Motor neuron (in vitro differentiated cells): ENCODE measurements at regions not wholly inside any gene's neighbourhood (a gene's known extent, or its start where the extent isn't known, plus 50 kb on each side); places are given as distances from the start of the nearest gene placed in this dataset.

Experiments used
- ATAC-seq, 8 experiments: fragments of 200-7000 bp; cut with Tn5 transposase; replicated peaks in 6 of 8; 2 replicates each; pipeline ENCODE4 v1.8.0; 2021; ENCODE audit warnings: mild to moderate bottlenecking in 8 of 8, moderate library complexity in 8 of 8
- H3K27ac ChIP-seq, 2 donors: fragments of 250-450 bp; sonication (Bioruptor Pico); 2 replicates each; pipeline ENCODE4 v1.9.0; 2021; ENCODE audit warnings: antibody characterized with exemption in 2 of 2, mild to moderate bottlenecking in 2 of 2, moderate library complexity in 1 of 2
- H3K4me1 ChIP-seq, 2 donors: fragments of 250-450 bp; sonication (Bioruptor Pico); replicated peaks in 1 of 2; 2 replicates each; pipeline ENCODE4 v1.6.1; 2021; ENCODE audit warnings: antibody characterized with exemption in 2 of 2, mild to moderate bottlenecking in 2 of 2, moderate library complexity in 1 of 2
- H3K4me3 ChIP-seq, 5 donors: fragments of 250-450 bp; sonication (Bioruptor Pico); 2 replicates each; pipeline ENCODE4 v1.9.0; 2021; ENCODE audit warnings: antibody characterized with exemption in 5 of 5, mild to moderate bottlenecking in 5 of 5, moderate library complexity in 4 of 5
- WGBS, 10 experiments: fragments of 450-650 bp; shearing (Covaris generic); methylation state at CpG; one replicate each; pipeline ENCODE4 v1.0.0; 2022; 5-methylcytosine and 5-hydroxymethylcytosine counted together
- in situ Hi-C, 9 experiments: fragments of 400-800 bp; cut with MboI; loops; one replicate each; pipeline ENCODE4 v1.15.0; 2021; ENCODE audit warnings: low sequenced_read_pairs in 9 of 9, low pct_unique_long_range_greater_than_20kb in 2 of 9; ENCODE audit not compliant: unreplicated experiment in 9 of 9

- peak in 7 of 8 experiments; percentile 26 to 87 (median 72) for ATAC-seq
- Histone ChIP-seq H3K4me1 (peaks cover 5% of the 10 kb centered on the region in 2 donors), H3K27ac (no peak overlapping the region), H3K4me3 (no peak overlapping the region)
- in situ Hi-C loops, result no loop called here
- 0 to 100% (median 87%) methylated on average over 1 of the region's 1 CpG; no CpG with 5 or more reads in 2 of the 10 experiments for WGBS, 10 experiments
Observed at GRCh38 chr18:29164020-29164706, 987.2 kb upstream of the CDH2 start.

- Histone ChIP-seq H3K4me1 (peaks cover 5% of the 10 kb centered on the region in 2 donors), H3K4me3 (no peak overlapping the region), H3K27ac (no peak overlapping the region)
- in situ Hi-C loops, result no loop called here
- peak in 3 of 8 experiments; percentile 27 to 41 (median 38) for ATAC-seq
Observed at GRCh38 chr18:29163596-29163995, 986.7 kb upstream of the CDH2 start.

- H3K4me1 ChIP-seq, result peaks cover 5% of the 10 kb centered on the region in 2 donors
Observed at GRCh38 chr18:29161429-29161828, 984.5 kb upstream of the CDH2 start.

DNA sequence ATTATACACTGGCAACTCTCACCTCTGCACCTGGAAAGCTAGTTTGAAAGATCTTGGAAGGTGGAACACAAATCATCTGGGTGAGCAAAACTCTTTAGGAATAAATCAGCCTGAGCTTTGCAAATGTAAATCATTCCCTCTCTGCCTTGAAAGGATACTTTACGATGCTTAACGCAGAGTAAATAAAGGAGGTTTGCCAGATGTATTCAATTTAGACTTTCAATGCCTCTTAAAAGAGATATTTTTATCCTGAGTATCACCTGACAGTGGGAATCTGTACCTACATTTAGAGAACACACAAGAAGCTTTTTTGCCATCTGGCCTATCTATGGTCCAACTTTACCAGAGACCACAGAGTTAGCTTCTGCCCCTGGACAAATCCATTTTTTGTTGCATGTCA lies 983.2 kb upstream of the CDH2 start:
- in situ Hi-C loops, result no loop called here
- WGBS, 10 experiments, result 0 to 21% (median 6%) methylated on average over 1 to 2 of the region's 2 CpGs; no CpG with 5 or more reads in 1 of the 10 experiments
- Histone ChIP-seq H3K27ac (no peak overlapping the region), H3K4me1 (peaks cover 5 to 8% of the 10 kb centered on the region in 2 donors), H3K4me3 (no peak overlapping the region)
- peak in 4 of 8 experiments; percentile 20 to 84 (median 34) for ATAC-seq

More at GRCh38 chr18:29161429-29161828, 984.5 kb upstream of the CDH2 start:
- Histone ChIP-seq H3K4me3 (no peak overlapping the region), H3K27ac (no peak overlapping the region)
- ATAC-seq, result no peak
- in situ Hi-C loops, result no loop called here

DNA sequence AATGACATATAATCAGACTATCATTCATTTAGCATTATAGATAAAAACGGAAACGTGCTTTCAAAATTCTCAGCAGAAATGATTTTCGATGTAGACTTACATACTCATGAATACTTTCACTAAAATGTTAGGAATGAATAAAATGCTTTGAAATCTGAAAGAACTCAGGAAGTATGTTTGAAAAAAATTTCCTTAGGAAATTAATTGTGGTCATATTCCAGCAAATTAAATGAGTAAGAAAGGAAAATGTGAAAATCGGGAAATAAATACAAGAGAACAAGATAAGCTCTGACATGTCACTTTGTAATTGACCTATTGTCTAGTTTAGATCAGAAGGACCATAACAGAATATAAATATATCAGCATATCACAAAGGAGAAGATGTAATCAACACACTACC lies 981.0 kb upstream of the CDH2 start:
- Histone ChIP-seq H3K4me1 (peaks cover 5 to 10% of the 10 kb centered on the region in 2 donors), H3K27ac (no peak overlapping the region), H3K4me3 (no peak overlapping the region)
- 83 to 100% (median 94%) methylated on average over 1 to 4 of the region's 4 CpGs for WGBS, 10 experiments
- in situ Hi-C loops, result no loop called here
- ATAC-seq, result no peak

- H3K4me1 ChIP-seq, result peaks cover 5 to 10% of the 10 kb centered on the region in 2 donors
- no peak for ATAC-seq
- H3K4me3 ChIP-seq, result no peak overlapping the region
- 78 to 100% (median 92%) methylated on average over 1 to 3 of the region's 3 CpGs; no CpG with 5 or more reads in 1 of the 10 experiments for WGBS, 10 experiments
- no peak overlapping the region for H3K27ac ChIP-seq
- in situ Hi-C loops, result no loop called here
Observed at GRCh38 chr18:29157057-29157780, 980.3 kb upstream of the CDH2 start.

DNA sequence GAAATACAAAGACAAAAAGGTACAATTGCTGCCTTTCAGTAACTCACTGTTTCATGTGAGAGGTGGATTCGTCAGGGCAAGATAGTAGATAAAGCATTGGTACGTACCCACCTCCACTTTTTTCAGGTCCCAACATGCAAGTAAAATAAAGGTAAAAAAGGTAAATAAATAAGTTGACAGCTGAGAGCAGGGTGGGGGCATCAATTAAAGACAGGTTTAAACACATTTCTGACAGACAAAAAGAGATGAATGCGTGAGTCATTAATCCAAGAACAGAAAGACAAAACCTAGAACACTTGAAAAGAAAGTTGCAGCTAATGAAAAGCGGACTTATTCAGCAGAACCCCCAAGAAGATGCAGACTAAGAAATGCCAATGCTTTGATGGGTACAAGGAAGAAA lies 979.6 kb upstream of the CDH2 start:
- 86 to 100% (median 91%) methylated on average over 1 to 4 of the region's 4 CpGs for WGBS, 10 experiments
- Histone ChIP-seq H3K27ac (no peak overlapping the region), H3K4me3 (no peak overlapping the region), H3K4me1 (peaks cover 5 to 10% of the 10 kb centered on the region in 2 donors)
- in situ Hi-C loops, result no loop called here
- ATAC-seq, result no peak

- Histone ChIP-seq H3K4me1 (peaks cover 0 to 5% of the 10 kb centered on the region in 2 donors), H3K4me3 (no peak overlapping the region), H3K27ac (no peak overlapping the region)
- in situ Hi-C loops, result no loop called here
- peak in 3 of 8 experiments; percentile 28 to 42 (median 32) for ATAC-seq
- 34 to 100% (median 71%) methylated on average over 2 to 9 of the region's 9 CpGs for WGBS, 10 experiments
Observed at GRCh38 chr18:29154758-29155725, 978.1 kb upstream of the CDH2 start.

GRCh38 chr18:29154196-29154757 lies 977.3 kb upstream of the CDH2 start:
- H3K27ac ChIP-seq, result no peak overlapping the region
- no peak for ATAC-seq
- no peak overlapping the region for H3K4me3 ChIP-seq
- H3K4me1 ChIP-seq, result peaks cover 0 to 5% of the 10 kb centered on the region in 2 donors
- in situ Hi-C loops, result no loop called here
- WGBS, 10 experiments, result 50 to 100% (median 100%) methylated on average over 1 of the region's 1 CpG; no CpG with 5 or more reads in 3 of the 10 experiments

DNA sequence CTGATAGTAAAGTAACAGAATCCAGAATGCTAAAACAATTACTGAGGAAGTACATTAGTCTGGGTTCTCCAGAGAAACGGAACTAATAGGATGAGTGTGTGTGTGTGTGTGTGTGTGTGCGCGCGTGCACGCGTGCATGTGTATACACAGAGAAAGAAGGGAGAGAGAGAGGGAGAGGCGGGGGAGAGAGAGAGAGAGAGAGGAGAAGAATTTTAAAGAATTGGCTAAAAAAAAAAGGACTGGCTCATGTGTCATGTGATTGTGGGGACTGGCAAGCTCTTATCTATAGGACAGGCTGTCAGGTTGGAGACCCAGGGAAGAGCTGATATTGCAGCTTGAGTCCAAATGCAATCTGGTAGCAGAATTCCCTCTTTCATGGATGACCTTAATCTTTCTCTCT lies 976.2 kb upstream of the CDH2 start:
- 23 to 89% (median 80%) methylated on average over 1 to 7 of the region's 7 CpGs; no CpG with 5 or more reads in 2 of the 10 experiments for WGBS, 10 experiments
- Histone ChIP-seq H3K4me1 (peaks cover 0 to 9% of the 10 kb centered on the region in 2 donors), H3K4me3 (no peak overlapping the region), H3K27ac (no peak overlapping the region)
- no peak for ATAC-seq
- in situ Hi-C loops, result no loop called here

DNA sequence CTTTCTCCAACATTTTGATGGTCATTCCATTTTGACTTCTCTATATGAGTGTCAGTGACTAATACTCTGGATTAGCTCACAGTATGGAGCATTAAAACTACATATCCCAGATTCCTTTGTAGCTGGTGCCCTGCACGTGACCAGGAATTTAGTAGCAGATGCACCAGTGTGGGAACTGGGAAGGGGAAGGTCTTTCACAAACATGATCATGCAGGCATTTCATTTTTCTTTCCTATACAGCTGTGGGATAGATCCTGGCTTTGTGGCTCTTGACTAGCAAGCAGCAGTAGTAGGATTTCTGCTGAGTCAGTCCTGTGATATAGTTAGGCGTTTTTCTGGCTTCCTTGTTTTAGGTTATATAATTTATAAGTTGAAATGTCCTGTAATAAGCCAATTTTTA lies 971.0 kb upstream of the CDH2 start:
- in situ Hi-C loops, result no loop called here
- ATAC-seq, result peak; percentile 65 to 98 (median 90)
- Histone ChIP-seq H3K4me1 (peaks cover 0 to 5% of the 10 kb centered on the region in 2 donors), H3K4me3 (no peak overlapping the region), H3K27ac (no peak overlapping the region)
- 17 to 92% (median 61%) methylated on average over 1 to 2 of the region's 2 CpGs; no CpG with 5 or more reads in 2 of the 10 experiments for WGBS, 10 experiments

GRCh38 chr18:29146068-29146467 lies 969.1 kb upstream of the CDH2 start:
- no peak overlapping the region for H3K27ac ChIP-seq
- 10 to 100% (median 40%) methylated on average over 1 to 4 of the region's 4 CpGs; no CpG with 5 or more reads in 3 of the 10 experiments for whole genome bisulfite sequencing, 10 experiments
- H3K4me1 ChIP-seq, result peaks cover 0 to 5% of the 10 kb centered on the region in 2 donors
- in situ Hi-C loops, result no loop called here
- no peak for ATAC-seq
- no peak overlapping the region for H3K4me3 ChIP-seq
